Colonic mucosa (tissue), 4 donors: ENCODE measurements at regions not wholly inside any gene's neighbourhood (a gene's known extent, or its start where the extent isn't known, plus 50 kb on each side); places are given as distances from the start of the nearest gene placed in this dataset.

Source experiments
- DNase-seq: peaks from one replicate; pipeline ENCODE4 v3.0.0-alpha.2; 2020
- H3K27ac ChIP-seq: fragments of 200-600 bp; one replicate; pipeline ENCODE4 v1.8.0; 2021
- H3K27me3 ChIP-seq: fragments of 200-600 bp; one replicate; pipeline ENCODE4 v1.8.0; 2021
- H3K36me3 ChIP-seq: fragments of 200-600 bp; one replicate; pipeline ENCODE4 v1.8.0; 2021
- H3K4me1 ChIP-seq: fragments of 200-600 bp; one replicate; pipeline ENCODE4 v1.8.0; 2021; ENCODE audit warnings: mild to moderate bottlenecking
- H3K4me3 ChIP-seq: fragments of 200-600 bp; one replicate; pipeline ENCODE4 v1.8.0; 2021
- H3K9ac ChIP-seq, 2 donors: one replicate each; pipeline ENCODE4 v1.7.0; 2013; ENCODE audit warnings: control low read depth in 2 of 2, low read depth in 2 of 2, low read length in 2 of 2
- H3K9me3 ChIP-seq: fragments of 200-600 bp; one replicate; pipeline ENCODE4 v1.8.0; 2021
- intact Hi-C: fragments of 100-400 bp; cut with DNase I; formaldehyde crosslinking; loops from one replicate; pipeline ENCODE4 v1.14.1; 2022
- TF ChIP-seq, protein P1 (sequence below): fragments of 200-600 bp; IDR thresholded peaks from one replicate; pipeline ENCODE4 v1.8.0; 2022; ENCODE audit warnings: antibody characterized with exemption, mild to moderate bottlenecking
- donor health status: healthy.
- donor health status: DM: no; HTN: no; CAD: no.
- donor health status: DM: no; HTN: no; CAD: no.

DNA sequence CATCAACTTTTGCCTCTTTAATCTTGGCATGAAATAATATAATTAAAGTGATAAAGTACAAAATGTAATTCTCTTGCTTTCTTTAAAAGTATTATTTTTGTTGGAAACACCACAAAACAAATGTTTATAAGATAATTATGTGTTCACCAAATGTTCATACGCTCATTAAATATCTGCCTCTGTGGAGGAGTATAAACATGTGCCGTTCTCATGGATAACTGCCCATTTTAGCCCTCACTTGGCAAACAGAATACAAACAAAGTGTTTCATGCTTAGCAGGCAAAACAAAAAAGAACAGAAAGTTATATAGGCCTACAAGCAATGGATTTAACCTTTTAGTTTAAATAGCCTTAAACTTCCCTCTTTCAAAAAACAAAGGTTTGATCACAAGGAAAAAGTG is 800.5 kb upstream of the DIAPH2 start:
- H3K27ac ChIP-seq: no peak overlapping the region
- DNase-seq: no peak
- TF ChIP-seq, protein P1, sequence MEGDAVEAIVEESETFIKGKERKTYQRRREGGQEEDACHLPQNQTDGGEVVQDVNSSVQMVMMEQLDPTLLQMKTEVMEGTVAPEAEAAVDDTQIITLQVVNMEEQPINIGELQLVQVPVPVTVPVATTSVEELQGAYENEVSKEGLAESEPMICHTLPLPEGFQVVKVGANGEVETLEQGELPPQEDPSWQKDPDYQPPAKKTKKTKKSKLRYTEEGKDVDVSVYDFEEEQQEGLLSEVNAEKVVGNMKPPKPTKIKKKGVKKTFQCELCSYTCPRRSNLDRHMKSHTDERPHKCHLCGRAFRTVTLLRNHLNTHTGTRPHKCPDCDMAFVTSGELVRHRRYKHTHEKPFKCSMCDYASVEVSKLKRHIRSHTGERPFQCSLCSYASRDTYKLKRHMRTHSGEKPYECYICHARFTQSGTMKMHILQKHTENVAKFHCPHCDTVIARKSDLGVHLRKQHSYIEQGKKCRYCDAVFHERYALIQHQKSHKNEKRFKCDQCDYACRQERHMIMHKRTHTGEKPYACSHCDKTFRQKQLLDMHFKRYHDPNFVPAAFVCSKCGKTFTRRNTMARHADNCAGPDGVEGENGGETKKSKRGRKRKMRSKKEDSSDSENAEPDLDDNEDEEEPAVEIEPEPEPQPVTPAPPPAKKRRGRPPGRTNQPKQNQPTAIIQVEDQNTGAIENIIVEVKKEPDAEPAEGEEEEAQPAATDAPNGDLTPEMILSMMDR: no peak
- H3K36me3 ChIP-seq: no peaks in the 10 kb centered on the region
- intact Hi-C loops: no loop called here
- no peaks in the 10 kb centered on the region for H3K9me3 ChIP-seq
- H3K9ac ChIP-seq: no peak overlapping the region
- H3K4me3 ChIP-seq: no peak overlapping the region
- H3K4me1 ChIP-seq: no peaks in the 10 kb centered on the region
- H3K27me3 ChIP-seq: no peaks in the 10 kb centered on the region

- H3K9ac ChIP-seq: no peak overlapping the region
- H3K36me3 ChIP-seq: no peaks in the 10 kb centered on the region
- no peak overlapping the region for H3K4me3 ChIP-seq
- peak; percentile 36 for DNase-seq
- TF ChIP-seq, protein P1: no peak
- H3K4me1 ChIP-seq: no peaks in the 10 kb centered on the region
- no peaks in the 10 kb centered on the region for H3K27me3 ChIP-seq
- peak overlapping the region; percentile 1 for H3K27ac ChIP-seq
- H3K9me3 ChIP-seq: no peaks in the 10 kb centered on the region
- intact Hi-C loops: no loop called here
Observed at GRCh38 chrX:95885074-95885473, 799.6 kb upstream of the DIAPH2 start.

DNA sequence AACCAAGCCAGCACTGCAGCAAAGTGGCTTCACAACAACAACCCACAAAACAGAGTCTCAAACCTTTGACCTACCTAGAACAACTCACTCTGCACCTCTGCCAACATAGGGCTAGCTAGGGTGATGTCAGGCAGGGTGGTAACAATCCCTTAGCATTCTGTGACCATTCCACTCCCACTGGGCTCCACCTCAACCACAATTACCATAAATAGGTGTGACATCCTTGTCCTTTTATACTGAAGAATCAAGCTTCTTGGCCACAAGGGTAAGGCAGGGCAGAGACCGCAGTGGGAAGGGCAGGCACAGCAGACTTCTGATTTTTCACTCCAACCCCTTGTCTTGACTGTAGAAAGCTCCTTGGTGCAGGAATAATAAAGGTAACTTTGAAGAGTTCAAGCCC is 795.4 kb upstream of the DIAPH2 start:
- no peak overlapping the region for H3K4me3 ChIP-seq
- H3K27me3 ChIP-seq: no peaks in the 10 kb centered on the region
- H3K9ac ChIP-seq: no peak overlapping the region
- no peaks in the 10 kb centered on the region for H3K36me3 ChIP-seq
- no peaks in the 10 kb centered on the region for H3K4me1 ChIP-seq
- intact Hi-C loops: no loop called here
- no peak for DNase-seq
- no peaks in the 10 kb centered on the region for H3K9me3 ChIP-seq
- no peak overlapping the region for H3K27ac ChIP-seq
- TF ChIP-seq, protein P1: no peak

GRCh38 chrX:95893636-95894035 is 791.0 kb upstream of the DIAPH2 start:
- Histone ChIP-seq H3K4me3 (no peak overlapping the region), H3K9me3 (no peaks in the 10 kb centered on the region), H3K9ac (no peak overlapping the region), H3K27ac (no peak overlapping the region), H3K36me3 (no peaks in the 10 kb centered on the region), H3K27me3 (no peaks in the 10 kb centered on the region), H3K4me1 (no peaks in the 10 kb centered on the region)
- no peak for DNase-seq
- TF ChIP-seq, protein P1: no peak
- intact Hi-C loops: no loop called here

GRCh38 chrX:95903490-95903889 is 781.2 kb upstream of the DIAPH2 start:
- intact Hi-C loops: no loop called here
- TF ChIP-seq, protein P1: no peak
- Histone ChIP-seq H3K27ac (no peak overlapping the region), H3K4me3 (no peak overlapping the region), H3K36me3 (no peaks in the 10 kb centered on the region), H3K9me3 (no peaks in the 10 kb centered on the region), H3K9ac (no peak overlapping the region), H3K27me3 (no peaks in the 10 kb centered on the region), H3K4me1 (no peaks in the 10 kb centered on the region)
- no peak for DNase-seq

DNA sequence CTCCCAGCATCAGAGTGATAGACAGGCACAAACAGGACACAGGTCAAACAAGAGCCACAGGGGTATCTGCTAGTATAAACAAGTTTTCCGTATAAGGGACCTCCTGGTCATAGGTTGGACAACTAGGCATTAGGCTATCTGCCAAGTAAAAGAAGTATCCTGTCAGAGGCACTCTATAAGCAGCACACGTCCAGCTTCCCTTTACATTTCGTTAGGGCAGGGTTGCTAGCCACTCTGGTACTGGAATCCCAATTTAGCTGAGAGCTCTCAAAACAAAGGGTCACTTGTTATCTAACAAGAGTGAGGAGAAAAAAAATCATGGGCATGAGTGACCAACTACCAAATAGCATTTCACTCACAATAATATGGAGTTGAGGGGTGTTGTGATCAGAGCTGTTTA is 780.7 kb upstream of the DIAPH2 start:
- no peak overlapping the region for H3K9ac ChIP-seq
- no peak for DNase-seq
- TF ChIP-seq, protein P1: no peak
- no peaks in the 10 kb centered on the region for H3K36me3 ChIP-seq
- no peak overlapping the region for H3K4me3 ChIP-seq
- intact Hi-C loops: no loop called here
- H3K27me3 ChIP-seq: no peaks in the 10 kb centered on the region
- no peak overlapping the region for H3K27ac ChIP-seq
- no peaks in the 10 kb centered on the region for H3K9me3 ChIP-seq
- no peaks in the 10 kb centered on the region for H3K4me1 ChIP-seq
